ENCODE measurements at regions not wholly inside any gene's neighbourhood (a gene's known extent, or its start where the extent isn't known, plus 50 kb on each side); places are given as distances from the start of the nearest gene placed in this dataset.
"Not testable (repeated sequence)": the region's sequence is repeated elsewhere in the genome, so short reads cannot be mapped to it uniquely, and the experiment has no call there.

GRCh38 chr9:29062446-29062845 lies 1489.2 kb upstream of the C9orf72 start:
- no peak for DNase-seq

GRCh38 chr9:29063031-29063430 lies 1489.8 kb upstream of the C9orf72 start:
- DNase-seq = no peak

- DNase-seq = no peak
These were observed 1492.9 kb upstream of the C9orf72 start for GRCh38 chr9:29066141-29066640.

- no peak for DNase-seq
These were observed 1495.2 kb upstream of the C9orf72 start for GRCh38 chr9:29068461-29068860.

- no peak for DNase-seq
These were observed 1496.1 kb upstream of the C9orf72 start for GRCh38 chr9:29069376-29069775.

GRCh38 chr9:29078063-29078666 lies 1504.9 kb upstream of the C9orf72 start:
- DNase-seq = no peak

- DNase-seq = no peak
These were observed 1527.5 kb upstream of the C9orf72 start for GRCh38 chr9:29100762-29101161.

- DNase-seq = not testable (repeated sequence)
These were observed 1530.9 kb upstream of the C9orf72 start for GRCh38 chr9:29104166-29104565.

GRCh38 chr9:29118555-29118954 lies 1545.3 kb upstream of the C9orf72 start:
- no peak for DNase-seq

- no peak for DNase-seq
These were observed 1553.5 kb upstream of the C9orf72 start for GRCh38 chr9:29126783-29127182.

GRCh38 chr9:29129763-29130162 lies 1556.5 kb upstream of the C9orf72 start:
- no peak for DNase-seq

- no peak for DNase-seq
These were observed 1571.2 kb upstream of the C9orf72 start for GRCh38 chr9:29144476-29144875.

- no peak for DNase-seq
These were observed 1577.3 kb upstream of the C9orf72 start for GRCh38 chr9:29150606-29151005.

GRCh38 chr9:29160763-29161353 lies 1587.6 kb upstream of the C9orf72 start:
- no peak for DNase-seq

GRCh38 chr9:29174136-29174535 lies 1600.9 kb upstream of the C9orf72 start:
- no peak for DNase-seq

GRCh38 chr9:29176231-29176630 lies 1603.0 kb upstream of the C9orf72 start:
- no peak for DNase-seq

GRCh38 chr9:29176786-29177185 lies 1603.5 kb upstream of the C9orf72 start:
- DNase-seq = no peak

- DNase-seq = no peak
These were observed 1610.7 kb upstream of the C9orf72 start for GRCh38 chr9:29183971-29184370.

GRCh38 chr9:29188771-29189170 lies 1615.5 kb upstream of the C9orf72 start:
- not testable (repeated sequence) for DNase-seq

- DNase-seq = not testable (repeated sequence)
These were observed 1615.9 kb upstream of the C9orf72 start for GRCh38 chr9:29189221-29189620.

- no peak for DNase-seq
These were observed 1625.6 kb upstream of the C9orf72 start for GRCh38 chr9:29198861-29199260.

- no peak for DNase-seq
These were observed 1626.7 kb upstream of the C9orf72 start for GRCh38 chr9:29199975-29200374.

- no peak for DNase-seq
These were observed 1627.4 kb upstream of the C9orf72 start for GRCh38 chr9:29200650-29201049.

GRCh38 chr9:29203244-29203930 lies 1630.1 kb upstream of the C9orf72 start:
- DNase-seq = no peak
